Naive thymus-derived CD8-positive, alpha-beta T cell (primary cell): ENCODE measurements at regions not wholly inside any gene's neighbourhood (a gene's known extent, or its start where the extent isn't known, plus 50 kb on each side); places are given as distances from the start of the nearest gene placed in this dataset.

Source experiments
- ATAC-seq, 2 donors: fragments of 150-1000 bp; cut with Tn5 transposase in 1 of 2; sonication (Bioruptor Pico), chemical (Tn5 transposase) in 1 of 2; 1 replicate in 1 of 2; 2 replicates in 1 of 2; pipeline ENCODE4 v1.10.0; 2021; ENCODE audit warnings: mild to moderate bottlenecking in 2 of 2, moderate library complexity in 2 of 2
- POLR2A ChIA-PET: fragments of 350-600 bp; sonication (Branson Sonifier 250); formaldehyde crosslinking; loops from one replicate; lab custom pipeline; 2021; ENCODE audit warnings: antibody characterized with exemption; lab: Charles Lee
- DNase-seq, 10 donors: peaks; one replicate each; pipeline versions ENCODE4 v3.0.0 to v3.0.0-alpha.2; 2020 to 2022
- H3K27ac Mint-ChIP-seq, 10 donors: one replicate each; pipeline ENCODE4 v1.8.0; 2020 to 2022; ENCODE audit warnings: mild to moderate bottlenecking in 10 of 10, mixed read lengths in 10 of 10, moderate library complexity in 4 of 10, inconsistent platforms in 1 of 10
- H3K27me3 Mint-ChIP-seq, 5 donors: one replicate each; pipeline ENCODE4 v1.8.0; 2021 to 2022; ENCODE audit warnings: mixed read lengths in 5 of 5
- H3K36me3 Mint-ChIP-seq, 3 donors: one replicate each; pipeline ENCODE4 v1.8.0; 2020 to 2022; ENCODE audit warnings: mixed read lengths in 3 of 3, mild to moderate bottlenecking in 2 of 3, inconsistent platforms in 1 of 3
- H3K4me1 Mint-ChIP-seq, 4 donors: one replicate each; pipeline ENCODE4 v1.8.0; 2021 to 2022; ENCODE audit warnings: mixed read lengths in 4 of 4
- H3K4me3 Mint-ChIP-seq, 10 donors: one replicate each; pipeline ENCODE4 v1.8.0; 2020 to 2022; ENCODE audit warnings: mild to moderate bottlenecking in 10 of 10, mixed read lengths in 10 of 10, moderate library complexity in 6 of 10, inconsistent platforms in 1 of 10
- H3K9me3 Mint-ChIP-seq, 9 donors: one replicate each; pipeline ENCODE4 v1.8.0; 2020 to 2022; ENCODE audit warnings: mixed read lengths in 9 of 9, mild to moderate bottlenecking in 3 of 9, inconsistent platforms in 1 of 9, moderate library complexity in 1 of 9

GRCh38 chr12:92331383-92331782 lies 185.7 kb upstream of the BTG1 start:
- DNase-seq (no peak), ATAC-seq (no peak)
- Mint-ChIP-seq H3K4me1 (peaks cover 32 to 51% (median 38%) of the 10 kb centered on the region in 4 donors), H3K27ac (peak overlapping the region in 1 of 10 donors; percentile 40), H3K27me3 (no peaks in the 10 kb centered on the region), H3K9me3 (peaks cover 0 to 4% (median 0%) of the 10 kb centered on the region in 9 donors), H3K4me3 (no peak overlapping the region), H3K36me3 (no peaks in the 10 kb centered on the region)
- POLR2A ChIA-PET = interaction anchor here (0.9 kb wide), 1 partner anchor 21 kb away, joined by 3 read pairs; no protein-coding TSS in a partner anchor

GRCh38 chr12:92330654-92331053 lies 185.0 kb upstream of the BTG1 start:
- Mint-ChIP-seq H3K27me3 (no peaks in the 10 kb centered on the region), H3K4me1 (peaks cover 34 to 57% (median 41%) of the 10 kb centered on the region in 4 donors), H3K4me3 (no peak overlapping the region)

GRCh38 chr12:92326877-92327276 lies 181.2 kb upstream of the BTG1 start:
- Mint-ChIP-seq H3K27ac (peak overlapping the region in 5 of 10 donors; percentile 20 to 80 (median 62)), H3K36me3 (peaks cover 0 to 11% (median 6%) of the 10 kb centered on the region in 3 donors), H3K4me1 (peaks cover 24 to 50% (median 29%) of the 10 kb centered on the region in 4 donors), H3K27me3 (no peaks in the 10 kb centered on the region), H3K9me3 (peaks cover 2 to 21% (median 5%) of the 10 kb centered on the region in 9 donors), H3K4me3 (peak overlapping the region in 2 of 10 donors; percentile 30 to 55)
- POLR2A ChIA-PET = interaction anchor here (0.9 kb wide), 1 partner anchor 16 kb away, joined by 3 read pairs; no protein-coding TSS in a partner anchor
- ATAC-seq (no peak), DNase-seq (no peak)

More at GRCh38 chr12:92330654-92331053, 185.0 kb upstream of the BTG1 start:
- Mint-ChIP-seq H3K9me3 (peaks cover 0 to 4% (median 0%) of the 10 kb centered on the region in 9 donors), H3K36me3 (peaks cover 0 to 3% (median 0%) of the 10 kb centered on the region in 3 donors), H3K27ac (peak overlapping the region in 3 of 10 donors; percentile 40 to 80 (median 67))
- POLR2A ChIA-PET = no interaction called here
- ATAC-seq = no peak
- no peak for DNase-seq

GRCh38 chr12:92324849-92325500 lies 179.3 kb upstream of the BTG1 start:
- POLR2A ChIA-PET = interaction anchor here (0.7 kb wide), 1 partner anchor 15 kb away, joined by 4 read pairs; no protein-coding TSS in a partner anchor
- Mint-ChIP-seq H3K4me1 (peaks cover 22 to 49% (median 28%) of the 10 kb centered on the region in 4 donors), H3K36me3 (peaks cover 0 to 13% (median 11%) of the 10 kb centered on the region in 3 donors), H3K4me3 (peak overlapping the region in 5 of 10 donors; percentile 15 to 43 (median 31)), H3K27ac (peak overlapping the region in 5 of 10 donors; percentile 27 to 92 (median 72)), H3K9me3 (peaks cover 6 to 30% (median 17%) of the 10 kb centered on the region in 9 donors), H3K27me3 (no peaks in the 10 kb centered on the region)
- ATAC-seq = no peak
- DNase-seq = no peak

GRCh38 chr12:92312463-92312964 lies 166.9 kb upstream of the BTG1 start:
- peaks cover 5 to 34% (median 7%) of the 10 kb centered on the region in 4 donors for H3K4me1 Mint-ChIP-seq
- ATAC-seq (no peak), DNase-seq (no peak)
- H3K27ac Mint-ChIP-seq = no peak overlapping the region
- H3K9me3 Mint-ChIP-seq = peaks cover 0 to 3% (median 0%) of the 10 kb centered on the region in 9 donors
- H3K27me3 Mint-ChIP-seq = no peaks in the 10 kb centered on the region
- POLR2A ChIA-PET = no interaction called here
- no peak overlapping the region for H3K4me3 Mint-ChIP-seq
- peaks cover 0 to 4% (median 0%) of the 10 kb centered on the region in 3 donors for H3K36me3 Mint-ChIP-seq

GRCh38 chr12:92304371-92305055 lies 158.9 kb upstream of the BTG1 start:
- Mint-ChIP-seq H3K4me1 (peaks cover 8 to 33% (median 14%) of the 10 kb centered on the region in 4 donors), H3K4me3 (no peak overlapping the region), H3K27ac (peak overlapping the region in 3 of 10 donors; percentile 3 to 73 (median 8)), H3K9me3 (peaks cover 0 to 6% (median 0%) of the 10 kb centered on the region in 9 donors), H3K36me3 (peaks cover 0 to 8% (median 0%) of the 10 kb centered on the region in 3 donors), H3K27me3 (no peaks in the 10 kb centered on the region)
- DNase-seq (no peak), ATAC-seq (no peak)
- POLR2A ChIA-PET = no interaction called here

- DNase-seq (no peak), ATAC-seq (no peak)
- Mint-ChIP-seq H3K36me3 (peaks cover 0 to 5% (median 0%) of the 10 kb centered on the region in 3 donors), H3K4me3 (no peak overlapping the region), H3K27ac (no peak overlapping the region), H3K9me3 (peaks cover 0 to 6% (median 0%) of the 10 kb centered on the region in 9 donors), H3K27me3 (no peaks in the 10 kb centered on the region), H3K4me1 (peaks cover 10 to 34% (median 14%) of the 10 kb centered on the region in 4 donors)
- POLR2A ChIA-PET = no interaction called here
Observed at GRCh38 chr12:92302041-92302829, 156.6 kb upstream of the BTG1 start.

GRCh38 chr12:92301356-92301755 lies 155.7 kb upstream of the BTG1 start:
- ATAC-seq = no peak
- H3K27ac Mint-ChIP-seq = no peak overlapping the region
- peaks cover 11 to 36% (median 14%) of the 10 kb centered on the region in 4 donors for H3K4me1 Mint-ChIP-seq
- POLR2A ChIA-PET = no interaction called here
- H3K4me3 Mint-ChIP-seq = no peak overlapping the region
- no peak for DNase-seq
- H3K27me3 Mint-ChIP-seq = no peaks in the 10 kb centered on the region
- no peaks in the 10 kb centered on the region for H3K36me3 Mint-ChIP-seq
- H3K9me3 Mint-ChIP-seq = peaks cover 0 to 2% (median 0%) of the 10 kb centered on the region in 9 donors

GRCh38 chr12:92300777-92301176 lies 155.1 kb upstream of the BTG1 start:
- DNase-seq (no peak), ATAC-seq (no peak)
- Mint-ChIP-seq H3K9me3 (peaks cover 0 to 2% (median 0%) of the 10 kb centered on the region in 9 donors), H3K4me3 (no peak overlapping the region), H3K27me3 (no peaks in the 10 kb centered on the region), H3K27ac (no peak overlapping the region), H3K36me3 (no peaks in the 10 kb centered on the region), H3K4me1 (peaks cover 13 to 40% (median 18%) of the 10 kb centered on the region in 4 donors)
- POLR2A ChIA-PET = no interaction called here

GRCh38 chr12:92299744-92300143 lies 154.1 kb upstream of the BTG1 start:
- H3K9me3 Mint-ChIP-seq = peaks cover 0 to 4% (median 0%) of the 10 kb centered on the region in 9 donors
- H3K36me3 Mint-ChIP-seq = no peaks in the 10 kb centered on the region
- no peak for DNase-seq
- H3K27me3 Mint-ChIP-seq = no peaks in the 10 kb centered on the region
- H3K4me3 Mint-ChIP-seq = no peak overlapping the region
- POLR2A ChIA-PET = interaction anchor here (0.6 to 1.2 kb wide), 2 partner anchors 10 to 99 kb away, joined by 3 to 4 read pairs; no protein-coding TSS in a partner anchor
- H3K27ac Mint-ChIP-seq = no peak overlapping the region
- peaks cover 18 to 47% (median 24%) of the 10 kb centered on the region in 4 donors for H3K4me1 Mint-ChIP-seq
- ATAC-seq = no peak

- Mint-ChIP-seq H3K9me3 (peaks cover 0 to 4% (median 0%) of the 10 kb centered on the region in 9 donors), H3K27me3 (no peaks in the 10 kb centered on the region), H3K27ac (no peak overlapping the region), H3K4me1 (peaks cover 17 to 45% (median 23%) of the 10 kb centered on the region in 4 donors), H3K36me3 (no peaks in the 10 kb centered on the region), H3K4me3 (no peak overlapping the region)
- ATAC-seq = no peak
- POLR2A ChIA-PET = interaction anchor here (0.6 to 1.2 kb wide), 4 partner anchors 10 to 99 kb away, joined by 3 to 4 read pairs (median 4); no protein-coding TSS in a partner anchor
- DNase-seq = no peak
Observed at GRCh38 chr12:92299344-92299743, 153.7 kb upstream of the BTG1 start.
